ENCODE measurements at regions not wholly inside any gene's neighbourhood (a gene's known extent, or its start where the extent isn't known, plus 50 kb on each side); places are given as distances from the start of the nearest gene placed in this dataset.

DNA sequence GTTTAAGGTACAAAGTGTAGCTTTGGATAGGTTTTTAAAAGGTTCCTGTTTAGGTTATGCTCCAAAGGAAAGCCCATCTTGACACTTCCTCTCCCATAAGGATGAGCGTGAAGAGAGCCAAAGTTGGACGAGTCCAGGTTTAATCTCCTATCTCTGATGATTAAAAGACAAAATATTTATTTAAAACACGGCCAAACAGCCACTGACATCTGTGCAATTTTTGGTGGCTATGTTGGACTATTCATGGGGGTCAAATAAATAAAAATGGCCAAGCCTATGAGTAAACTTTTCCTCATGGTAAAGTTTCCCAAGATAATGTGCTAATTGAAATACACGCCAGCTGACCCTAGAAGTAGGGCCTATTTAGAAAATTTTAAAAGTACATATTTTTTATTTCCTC, 69.0 kb upstream of the DOCK9 start:
- TF ChIP-seq, protein P1, sequence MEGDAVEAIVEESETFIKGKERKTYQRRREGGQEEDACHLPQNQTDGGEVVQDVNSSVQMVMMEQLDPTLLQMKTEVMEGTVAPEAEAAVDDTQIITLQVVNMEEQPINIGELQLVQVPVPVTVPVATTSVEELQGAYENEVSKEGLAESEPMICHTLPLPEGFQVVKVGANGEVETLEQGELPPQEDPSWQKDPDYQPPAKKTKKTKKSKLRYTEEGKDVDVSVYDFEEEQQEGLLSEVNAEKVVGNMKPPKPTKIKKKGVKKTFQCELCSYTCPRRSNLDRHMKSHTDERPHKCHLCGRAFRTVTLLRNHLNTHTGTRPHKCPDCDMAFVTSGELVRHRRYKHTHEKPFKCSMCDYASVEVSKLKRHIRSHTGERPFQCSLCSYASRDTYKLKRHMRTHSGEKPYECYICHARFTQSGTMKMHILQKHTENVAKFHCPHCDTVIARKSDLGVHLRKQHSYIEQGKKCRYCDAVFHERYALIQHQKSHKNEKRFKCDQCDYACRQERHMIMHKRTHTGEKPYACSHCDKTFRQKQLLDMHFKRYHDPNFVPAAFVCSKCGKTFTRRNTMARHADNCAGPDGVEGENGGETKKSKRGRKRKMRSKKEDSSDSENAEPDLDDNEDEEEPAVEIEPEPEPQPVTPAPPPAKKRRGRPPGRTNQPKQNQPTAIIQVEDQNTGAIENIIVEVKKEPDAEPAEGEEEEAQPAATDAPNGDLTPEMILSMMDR (IDR thresholded peaks at IDR 0.05): no peak
- TF ChIP-seq POLR2A (IDR thresholded peaks at IDR 0.05): no peak
